ENCODE measurements at regions not wholly inside any gene's neighbourhood (a gene's known extent, or its start where the extent isn't known, plus 50 kb on each side); places are given as distances from the start of the nearest gene placed in this dataset.
A peak's percentile ranks its signal among the peaks of the same experiment; 100 is the strongest.

DNA sequence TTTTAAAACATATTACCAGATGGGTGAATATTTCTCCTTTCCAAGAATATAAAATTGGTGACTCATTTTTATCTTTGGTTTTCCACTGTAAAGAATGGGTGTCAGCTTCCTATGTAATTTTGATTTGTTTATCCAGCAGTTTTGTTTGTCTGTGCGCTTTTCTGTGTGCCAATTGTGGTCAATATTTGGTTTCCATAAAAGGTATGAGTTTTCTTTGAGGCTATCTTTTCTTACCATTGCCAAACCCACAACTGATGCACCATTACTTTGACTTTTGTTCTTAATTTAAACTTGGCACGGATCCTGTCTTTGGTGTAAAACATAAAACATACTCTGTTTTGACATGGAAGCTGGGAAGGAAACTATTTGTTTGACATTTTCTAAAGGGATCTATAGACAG lies 78.8 kb upstream of the NAV3 start:
- FAIRE-seq (no peak), DNase-seq (ENCODE audit: insufficient read length, low spot score) (no peak)
- TF ChIP-seq POLR2A (IDR thresholded peaks at IDR 0.05; ENCODE audit: low read depth, low read length) (no peak), SPI1 (IDR thresholded peaks at IDR 0.05; ENCODE audit: low read depth, low read length) (no peak), PAX5 (IDR thresholded peaks at IDR 0.05; ENCODE audit: insufficient read depth, low read length, severe bottlenecking) (no peak), POLR2AphosphoS5 (IDR thresholded peaks at IDR 0.05; ENCODE audit: low read depth, low read length) (no peak), TAF1 (IDR thresholded peaks at IDR 0.05; ENCODE audit: low read depth, low read length) (no peak), POU2F2 (IDR thresholded peaks at IDR 0.05; ENCODE audit: low read depth, low read length) (no peak)

GRCh38 chr12:77746096-77746495 lies 84.6 kb upstream of the NAV3 start:
- no peak for TF ChIP-seq PAX5 (IDR thresholded peaks at IDR 0.05; ENCODE audit: insufficient read depth, low read length, severe bottlenecking)
- no peak for TF ChIP-seq POU2F2 (IDR thresholded peaks at IDR 0.05; ENCODE audit: low read depth, low read length)
- TF ChIP-seq TAF1 (IDR thresholded peaks at IDR 0.05; ENCODE audit: low read depth, low read length), result no peak
- no peak for TF ChIP-seq SPI1 (IDR thresholded peaks at IDR 0.05; ENCODE audit: low read depth, low read length)
- TF ChIP-seq POLR2AphosphoS5 (IDR thresholded peaks at IDR 0.05; ENCODE audit: low read depth, low read length), result no peak
- DNase-seq (ENCODE audit: insufficient read length, low spot score) (no peak), FAIRE-seq (peak; percentile 60)

DNA sequence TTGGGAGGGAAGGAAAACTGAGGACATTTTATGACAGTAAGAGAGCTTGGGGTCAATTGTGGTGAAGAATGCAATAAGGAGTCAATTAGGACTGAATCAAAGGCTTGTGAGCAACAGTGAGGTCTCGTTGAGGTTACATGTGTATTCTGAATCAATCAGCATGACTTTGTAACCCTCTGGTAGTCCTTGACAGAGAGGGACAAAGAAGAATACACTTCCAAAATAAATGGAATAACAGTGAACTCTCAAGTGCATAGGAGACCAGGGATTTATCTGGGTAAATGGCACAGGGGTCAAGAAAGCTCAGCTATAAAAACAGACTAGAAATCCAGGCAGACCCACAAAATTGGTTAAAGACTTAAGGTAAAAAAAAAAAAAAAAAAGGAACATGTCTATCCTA lies 85.1 kb upstream of the NAV3 start:
- DNase-seq (ENCODE audit: insufficient read length, low spot score) (no peak), FAIRE-seq (peak; percentile 76)
- TF ChIP-seq POLR2A (IDR thresholded peaks at IDR 0.05; ENCODE audit: low read depth, low read length), result no peak
- no peak for TF ChIP-seq POU2F2 (IDR thresholded peaks at IDR 0.05; ENCODE audit: low read depth, low read length)
- no peak for TF ChIP-seq SPI1 (IDR thresholded peaks at IDR 0.05; ENCODE audit: low read depth, low read length)
- no peak for TF ChIP-seq TAF1 (IDR thresholded peaks at IDR 0.05; ENCODE audit: low read depth, low read length)
- TF ChIP-seq PAX5 (IDR thresholded peaks at IDR 0.05; ENCODE audit: insufficient read depth, low read length, severe bottlenecking), result no peak
- TF ChIP-seq POLR2AphosphoS5 (IDR thresholded peaks at IDR 0.05; ENCODE audit: low read depth, low read length), result no peak

- TF ChIP-seq POU2F2 (IDR thresholded peaks at IDR 0.05; ENCODE audit: low read depth, low read length) (no peak), POLR2AphosphoS5 (IDR thresholded peaks at IDR 0.05; ENCODE audit: low read depth, low read length) (no peak), TAF1 (IDR thresholded peaks at IDR 0.05; ENCODE audit: low read depth, low read length) (no peak), PAX5 (IDR thresholded peaks at IDR 0.05; ENCODE audit: insufficient read depth, low read length, severe bottlenecking) (no peak), SPI1 (IDR thresholded peaks at IDR 0.05; ENCODE audit: low read depth, low read length) (no peak), POLR2A (IDR thresholded peaks at IDR 0.05; ENCODE audit: low read depth, low read length) (no peak)
- DNase-seq (ENCODE audit: insufficient read length, low spot score) (no peak), FAIRE-seq (no peak)
These were observed 88.1 kb upstream of the NAV3 start for GRCh38 chr12:77742631-77743030.

- TF ChIP-seq SPI1 (IDR thresholded peaks at IDR 0.05; ENCODE audit: low read depth, low read length) (no peak), TAF1 (IDR thresholded peaks at IDR 0.05; ENCODE audit: low read depth, low read length) (no peak), POLR2A (IDR thresholded peaks at IDR 0.05; ENCODE audit: low read depth, low read length) (no peak), PAX5 (IDR thresholded peaks at IDR 0.05; ENCODE audit: insufficient read depth, low read length, severe bottlenecking) (no peak), POU2F2 (IDR thresholded peaks at IDR 0.05; ENCODE audit: low read depth, low read length) (no peak), POLR2AphosphoS5 (IDR thresholded peaks at IDR 0.05; ENCODE audit: low read depth, low read length) (no peak)
- FAIRE-seq (peak; percentile 33), DNase-seq (ENCODE audit: insufficient read length, low spot score) (no peak)
These were observed 88.6 kb upstream of the NAV3 start for GRCh38 chr12:77741974-77742517.

DNA sequence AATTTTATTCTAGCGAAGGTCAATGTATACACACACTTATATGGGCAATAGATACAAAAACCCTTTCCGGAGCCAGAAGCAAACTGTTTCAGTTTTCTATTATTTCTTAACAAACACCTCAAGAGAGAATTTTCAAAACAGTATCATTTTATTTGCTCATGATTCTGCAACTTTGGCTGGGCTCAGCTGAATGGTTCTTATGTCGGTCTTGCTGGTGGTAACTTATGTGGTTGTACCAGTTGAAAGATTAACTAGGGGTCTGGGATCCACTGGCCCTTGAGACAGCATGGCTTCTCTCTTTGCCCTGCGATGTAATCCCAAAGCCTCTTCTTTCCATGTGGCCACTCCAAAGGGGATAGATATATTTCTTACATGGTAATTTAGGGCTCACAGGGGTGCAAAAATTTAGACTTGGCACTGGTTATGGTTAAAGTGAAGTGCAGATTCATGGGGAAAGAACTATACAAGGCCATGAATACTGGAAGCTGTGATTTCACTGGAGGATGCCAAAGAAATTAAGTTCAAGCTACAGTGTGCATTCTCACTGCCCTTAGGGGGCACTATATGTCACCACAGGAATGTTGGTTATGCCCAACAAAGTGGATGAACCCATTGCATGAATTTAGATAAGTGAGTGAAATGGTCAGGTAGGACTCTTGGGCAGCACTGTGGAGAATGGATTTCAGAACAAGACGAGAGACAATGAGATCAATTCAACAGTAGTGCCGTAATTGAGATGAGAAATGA lies 94.3 kb upstream of the NAV3 start:
- no peak for FAIRE-seq
- DNase-seq (ENCODE audit: insufficient read length, low spot score), result no peak

GRCh38 chr12:77734214-77734883 lies 96.3 kb upstream of the NAV3 start:
- no peak for DNase-seq (ENCODE audit: insufficient read length, low spot score)
- TF ChIP-seq POU2F2 (IDR thresholded peaks at IDR 0.05; ENCODE audit: low read depth, low read length) (no peak), TAF1 (IDR thresholded peaks at IDR 0.05; ENCODE audit: low read depth, low read length) (no peak), PAX5 (IDR thresholded peaks at IDR 0.05; ENCODE audit: insufficient read depth, low read length, severe bottlenecking) (no peak), POLR2AphosphoS5 (IDR thresholded peaks at IDR 0.05; ENCODE audit: low read depth, low read length) (no peak), SPI1 (IDR thresholded peaks at IDR 0.05; ENCODE audit: low read depth, low read length) (no peak), POLR2A (IDR thresholded peaks at IDR 0.05; ENCODE audit: low read depth, low read length) (no peak)
- FAIRE-seq, result no peak

More for the DNA sequence above, 94.3 kb upstream of the NAV3 start:
- TF ChIP-seq PAX5 (IDR thresholded peaks at IDR 0.05; ENCODE audit: insufficient read depth, low read length, severe bottlenecking) (no peak), POU2F2 (IDR thresholded peaks at IDR 0.05; ENCODE audit: low read depth, low read length) (no peak), SPI1 (IDR thresholded peaks at IDR 0.05; ENCODE audit: low read depth, low read length) (no peak), POLR2A (IDR thresholded peaks at IDR 0.05; ENCODE audit: low read depth, low read length) (no peak), POLR2AphosphoS5 (IDR thresholded peaks at IDR 0.05; ENCODE audit: low read depth, low read length) (no peak), TAF1 (IDR thresholded peaks at IDR 0.05; ENCODE audit: low read depth, low read length) (no peak)

DNA sequence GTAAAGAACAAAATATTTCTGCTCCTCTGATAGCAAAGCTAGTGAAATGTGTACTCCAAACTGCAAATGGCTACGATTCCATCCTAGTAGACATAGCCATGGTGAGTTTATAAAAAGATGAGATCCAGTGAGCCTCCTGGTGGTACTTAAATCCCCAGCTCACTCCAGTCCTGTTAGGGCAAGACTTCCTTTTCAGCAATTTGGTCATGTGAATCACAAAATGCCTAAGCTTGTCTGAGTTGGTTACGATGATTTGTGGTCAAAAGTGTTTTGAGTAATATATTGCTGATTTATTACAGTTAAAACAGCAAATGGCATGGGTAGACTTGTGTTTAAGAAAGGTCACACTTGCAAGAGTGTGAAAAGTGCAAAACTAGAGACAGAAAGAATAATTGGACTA lies 102.7 kb upstream of the NAV3 start:
- DNase-seq (ENCODE audit: insufficient read length, low spot score) (no peak), FAIRE-seq (no peak)
- no peak for TF ChIP-seq TAF1 (IDR thresholded peaks at IDR 0.05; ENCODE audit: low read depth, low read length)
- no peak for TF ChIP-seq PAX5 (IDR thresholded peaks at IDR 0.05; ENCODE audit: insufficient read depth, low read length, severe bottlenecking)
- TF ChIP-seq SPI1 (IDR thresholded peaks at IDR 0.05; ENCODE audit: low read depth, low read length), result no peak
- TF ChIP-seq POLR2AphosphoS5 (IDR thresholded peaks at IDR 0.05; ENCODE audit: low read depth, low read length), result no peak
- TF ChIP-seq POU2F2 (IDR thresholded peaks at IDR 0.05; ENCODE audit: low read depth, low read length), result no peak
- no peak for TF ChIP-seq POLR2A (IDR thresholded peaks at IDR 0.05; ENCODE audit: low read depth, low read length)

- no peak for FAIRE-seq
- TF ChIP-seq TAF1 (IDR thresholded peaks at IDR 0.05; ENCODE audit: low read depth, low read length) (no peak), POLR2A (IDR thresholded peaks at IDR 0.05; ENCODE audit: low read depth, low read length) (no peak), SPI1 (IDR thresholded peaks at IDR 0.05; ENCODE audit: low read depth, low read length) (no peak), POU2F2 (IDR thresholded peaks at IDR 0.05; ENCODE audit: low read depth, low read length) (no peak), PAX5 (IDR thresholded peaks at IDR 0.05; ENCODE audit: insufficient read depth, low read length, severe bottlenecking) (no peak), POLR2AphosphoS5 (IDR thresholded peaks at IDR 0.05; ENCODE audit: low read depth, low read length) (no peak)
- DNase-seq (ENCODE audit: insufficient read length, low spot score), result no peak
These were observed 103.2 kb upstream of the NAV3 start for GRCh38 chr12:77727442-77728001.
